HepG2 (cell line): ENCODE measurements at regions not wholly inside any gene's neighbourhood (a gene's known extent, or its start where the extent isn't known, plus 50 kb on each side); places are given as distances from the start of the nearest gene placed in this dataset.

ENCODE experiments used
- ATAC-seq: fragments of 200-7000 bp; cut with Tn5 transposase; 3 replicates; pipeline ENCODE4 v1.9.1; 2020; ENCODE audit warnings: mild to moderate bottlenecking, moderate library complexity
- BruUV-seq: library from RNA; stranded (reverse); fragments of 400-500 nt; replicated peaks from 2 replicates; lab custom pipeline; 2021; lab: Mats Ljungman, UMichigan
- CTCF ChIA-PET: fragments of 300-600 bp; formaldehyde crosslinking; extraction: SDS; loops from one replicate; lab custom pipeline; 2021; ENCODE audit warnings: low total read pairs, inconsistent platforms, low intra/inter-chr PET ratio; lab: Yijun Ruan, JAX
- POLR2A ChIA-PET: fragments of 350-600 bp; sonication (Branson Sonifier 250); formaldehyde crosslinking; loops from one replicate; lab custom pipeline; 2020; ENCODE audit warnings: antibody characterized with exemption, inconsistent platforms; lab: Yijun Ruan, JAX
- DNase-seq: peaks from one replicate; pipeline ENCODE4 v3.0.0-alpha.2; 2015; ENCODE audit warnings: low spot score
- FAIRE-seq: peaks from 3 replicates; lab custom pipeline; 2011; peaks lifted over from hg19 to GRCh38; lab: Jason Lieb, UNC
- H2AFZ ChIP-seq: one replicate; pipeline ENCODE4 v1.6.1; 2011; ENCODE audit warnings: low read length, inconsistent platforms
- H3K27ac ChIP-seq: fragments of 300-600 bp; 3 replicates; pipeline ENCODE4 v1.8.0; 2011; ENCODE audit warnings: mixed run types, mild to moderate bottlenecking, mixed read lengths, low read length, inconsistent platforms; ENCODE audit not compliant: insufficient read depth; ENCODE audit errors: extremely low read length
- H3K27me3 ChIP-seq, 2 experiments: fragments of 200-600 bp in 1 of 2; 2 replicates in 1 of 2; 3 replicates in 1 of 2; pipeline versions ENCODE4 v1.6.0 to v1.8.0; 2011; ENCODE audit warnings: low read length in 2 of 2, mild to moderate bottlenecking in 2 of 2, moderate library complexity in 2 of 2, inconsistent platforms in 1 of 2; ENCODE audit not compliant: insufficient read depth in 2 of 2, control insufficient read depth in 1 of 2
- H3K36me3 ChIP-seq, 2 experiments: fragments of 200-600 bp in 1 of 2; replicated peaks in 1 of 2; 2 replicates in 1 of 2; 3 replicates in 1 of 2; pipeline versions ENCODE4 v1.5.1 to v1.8.0; 2011; ENCODE audit warnings: low read length in 2 of 2, inconsistent platforms in 1 of 2; ENCODE audit not compliant: insufficient read depth in 2 of 2, control insufficient read depth in 1 of 2
- H3K4me1 ChIP-seq: 2 replicates; pipeline ENCODE4 v1.5.1; 2012; ENCODE audit warnings: low read length, inconsistent platforms; ENCODE audit not compliant: insufficient read depth
- H3K4me2 ChIP-seq: 2 replicates; pipeline ENCODE4 v1.6.0; 2011; ENCODE audit warnings: low read depth, low read length, inconsistent platforms
- H3K4me3 ChIP-seq, 3 experiments: fragments of 200-600 bp in 1 of 3; sonication (generic), shearing (Covaris generic) in 1 of 3; replicated peaks in 1 of 3; 2 replicates each; pipeline ENCODE4 v1.5.1; 2011 to 2016; ENCODE audit warnings: low read length in 3 of 3, inconsistent platforms in 2 of 3, low read depth in 2 of 3, mild to moderate bottlenecking in 2 of 3, control low read depth in 1 of 3, mixed read lengths in 1 of 3; ENCODE audit not compliant: insufficient read depth in 1 of 3
- H3K79me2 ChIP-seq: one replicate; pipeline ENCODE4 v1.6.1; 2011; ENCODE audit warnings: low read length, inconsistent platforms; ENCODE audit not compliant: insufficient read depth
- H3K9ac ChIP-seq: 2 replicates; pipeline ENCODE4 v1.6.0; 2011; ENCODE audit warnings: mild to moderate bottlenecking, low read depth, low read length, inconsistent platforms; ENCODE audit not compliant: insufficient read depth
- H3K9me3 ChIP-seq: 2 replicates; pipeline ENCODE4 v1.5.1; 2012; ENCODE audit warnings: mild to moderate bottlenecking, low read length
- H4K20me1 ChIP-seq: 2 replicates; pipeline ENCODE4 v1.6.0; 2011; ENCODE audit warnings: inconsistent platforms, mild to moderate bottlenecking, low read length, moderate library complexity; ENCODE audit not compliant: insufficient read depth
- GLMP ChIP-seq: sonication (generic); formaldehyde crosslinking; IDR thresholded peaks from 2 replicates; pipeline ENCODE4 v1.9.0; 2021; ENCODE audit warnings: missing genetic modification reagents, mild to moderate bottlenecking, borderline replicate concordance
- GTF3A ChIP-seq: sonication (generic); formaldehyde crosslinking; conservative IDR thresholded peaks from 2 replicates; pipeline ENCODE4 v1.4.0; 2020; ENCODE audit warnings: mild to moderate bottlenecking, missing genetic modification reagents
- HIVEP1 ChIP-seq: sonication (generic); formaldehyde crosslinking; IDR thresholded peaks from 2 replicates; pipeline ENCODE4 v1.4.0; 2020; ENCODE audit warnings: mild to moderate bottlenecking, missing genetic modification reagents
- POLR2A ChIP-seq, 2 experiments: IDR thresholded peaks; 2 replicates each; pipeline ENCODE4 v1.6.1; 2011; ENCODE audit warnings: low read depth in 2 of 2, low read length in 2 of 2, mild to moderate bottlenecking in 1 of 2, moderate library complexity in 1 of 2; ENCODE audit not compliant: insufficient read depth in 1 of 2
- SAP130 ChIP-seq: IDR thresholded peaks from 2 replicates; pipeline ENCODE4 v1.6.1; 2016; ENCODE audit warnings: low read depth
- SATB2 ChIP-seq: sonication (generic); formaldehyde crosslinking; IDR thresholded peaks from 2 replicates; pipeline ENCODE4 v1.5.0; 2020; ENCODE audit warnings: missing genetic modification reagents
- SKIL ChIP-seq: sonication (generic); formaldehyde crosslinking; IDR thresholded peaks from 2 replicates; pipeline ENCODE4 v1.8.0; 2022; ENCODE audit warnings: missing genetic modification reagents, mild to moderate bottlenecking, moderate library complexity, borderline replicate concordance
- ZGPAT ChIP-seq: IDR thresholded peaks from 2 replicates; pipeline ENCODE4 v1.6.1; 2016; ENCODE audit warnings: mild to moderate bottlenecking
- ZNF207 ChIP-seq: fragments of 450-650 bp; IDR thresholded peaks from 2 replicates; pipeline ENCODE4 v1.6.1; 2016; ENCODE audit warnings: antibody characterized with exemption, borderline replicate concordance
- ZNF605 ChIP-seq: sonication (generic); formaldehyde crosslinking; IDR thresholded peaks from 2 replicates; pipeline ENCODE4 v1.8.0; 2022; ENCODE audit warnings: mild to moderate bottlenecking, missing genetic modification reagents
- ZNF607 ChIP-seq: sonication (generic); formaldehyde crosslinking; IDR thresholded peaks from 2 replicates; pipeline ENCODE4 v1.5.1; 2020; ENCODE audit warnings: missing genetic modification reagents, mild to moderate bottlenecking, borderline replicate concordance
- ZNF777 ChIP-seq: sonication (generic); formaldehyde crosslinking; IDR thresholded peaks from 2 replicates; pipeline ENCODE4 v1.4.0; 2020; ENCODE audit warnings: missing genetic modification reagents
- WGBS: methylation state at CpG from one replicate; pipeline ENCODE4 v1.1.6; 2017; ENCODE audit warnings: low lambda C conversion rate; 5-methylcytosine and 5-hydroxymethylcytosine counted together
- in situ Hi-C: cut with HindIII; loops from 2 replicates; pipeline ENCODE4 v1.10.0; 2017; ENCODE audit warnings: low pct_unique_long_range_greater_than_20kb; ENCODE audit not compliant: extremely low pct_ligation_motif_present
- intact Hi-C: fragments of 100-400 bp; cut with micrococcal nuclease; formaldehyde crosslinking; loops from one replicate; pipeline ENCODE4 v1.10.0; 2022; ENCODE audit not compliant: unreplicated experiment

GRCh38 chr15:38102972-38103371 is 149.7 kb upstream of the SPRED1 start:
- DNase-seq, result no peak
- no peak for TF ChIP-seq ZNF777 (CRISPR knock-in tag)
- TF ChIP-seq ZNF605, result no peak
- no peak for TF ChIP-seq SKIL (CRISPR knock-in tag)
- no peak for TF ChIP-seq ZNF207
- TF ChIP-seq GLMP (CRISPR knock-in tag), result no peak
- TF ChIP-seq GTF3A (CRISPR knock-in tag), result no peak
- TF ChIP-seq SATB2, result no peak
- no peak for TF ChIP-seq POLR2A (IDR thresholded peaks at IDR 0.05; ENCODE audit: insufficient read depth in 1 of 2, low read depth in 2 of 2, low read length in 2 of 2)
- no peak for TF ChIP-seq SAP130 (CRISPR knock-in tag)
- no peak for TF ChIP-seq HIVEP1 (CRISPR knock-in tag)
- no peak for TF ChIP-seq ZGPAT (CRISPR knock-in tag)
- TF ChIP-seq ZNF607 (CRISPR knock-in tag), result no peak
- FAIRE-seq, result no peak
- in situ Hi-C loops (no loop called here), intact Hi-C loops (no loop called here)
- Histone ChIP-seq H3K27ac (no peak overlapping the region), H3K79me2 (no peaks in the 10 kb centered on the region), H3K9ac (no peak overlapping the region), H3K9me3 (no peaks in the 10 kb centered on the region), H3K4me3 (no peak overlapping the region), H4K20me1 (no peaks in the 10 kb centered on the region), H2AFZ (no peak overlapping the region), H3K4me2 (no peak overlapping the region), H3K27me3 (no peaks in the 10 kb centered on the region), H3K36me3 (no peaks in the 10 kb centered on the region), H3K4me1 (no peaks in the 10 kb centered on the region)
- 71% methylated on average over 1 of the region's 1 CpG for WGBS
- POLR2A ChIA-PET, result no interaction called here
- ATAC-seq, result no peak
- CTCF ChIA-PET, result no interaction called here
- no TSS peak for BruUV-seq
